HCT116 (cell line): ENCODE measurements at regions not wholly inside any gene's neighbourhood (a gene's known extent, or its start where the extent isn't known, plus 50 kb on each side); places are given as distances from the start of the nearest gene placed in this dataset.

Source experiments
- ATAC-seq: fragments of 200-7000 bp; cut with Tn5 transposase; 2 replicates; pipeline ENCODE4 v1.9.1; 2020; ENCODE audit warnings: mild to moderate bottlenecking, moderate library complexity
- BruUV-seq: library from RNA; stranded (reverse); fragments of 400-500 nt; replicated peaks from 2 replicates; lab custom pipeline; 2021; lab: Mats Ljungman, UMichigan
- CTCF ChIA-PET: fragments of 300-600 bp; sonication (Branson Sonifier 250); formaldehyde crosslinking; loops from one replicate; lab custom pipeline; 2021; ENCODE audit warnings: antibody characterized with exemption; lab: Charles Lee
- POLR2A ChIA-PET: fragments of 300-600, 350-600 bp; sonication (Branson Sonifier 250); formaldehyde crosslinking; loops from one replicate; lab custom pipeline; 2021; ENCODE audit warnings: antibody characterized with exemption; lab: Charles Lee
- RAD21 ChIA-PET, 2 experiments: fragments of 300-600 bp; sonication (Branson Sonifier 250); formaldehyde crosslinking; loops; one replicate each; lab custom pipeline; 2023; ENCODE audit warnings: low total read pairs in 2 of 2; ENCODE audit not compliant: uncharacterized antibody in 2 of 2, unreplicated experiment in 2 of 2, low non-redundant PET in 1 of 2; lab: Charles Lee
- DNase-seq: peaks from one replicate; pipeline ENCODE4 v3.0.0-alpha.2; 2010; ENCODE audit warnings: low read depth, low spot score
- H2AFZ ChIP-seq: fragments of 200-600 bp; shearing (Covaris generic), sonication (generic); 2 replicates; pipeline ENCODE4 v1.6.1; 2017; ENCODE audit warnings: low read depth, mixed run types, mixed read lengths, antibody characterized with exemption, low read length; ENCODE audit not compliant: poor library complexity, severe bottlenecking
- H3K27ac ChIP-seq: 2 replicates; pipeline ENCODE4 v1.5.1; 2012; ENCODE audit warnings: low read depth, low read length
- H3K27me3 ChIP-seq: fragments of 200-600 bp; sonication (generic); 2 replicates; pipeline ENCODE4 v1.6.1; 2016; ENCODE audit warnings: mixed run types, low read length, mixed read lengths; ENCODE audit not compliant: insufficient read depth
- H3K36me3 ChIP-seq, 2 experiments: fragments of 200-500 bp in 1 of 2; fragments of 200-600 bp in 1 of 2; sonication (Bioruptor generic) in 1 of 2; sonication (generic) in 1 of 2; 2 replicates each; pipeline versions ENCODE4 v1.5.1 to v1.6.1; 2014 to 2016; ENCODE audit warnings: low read length in 2 of 2, inconsistent platforms in 1 of 2, mixed read lengths in 1 of 2, mixed run types in 1 of 2; ENCODE audit not compliant: insufficient read depth in 2 of 2, control insufficient read depth in 1 of 2
- H3K4me1 ChIP-seq, 2 experiments: fragments of 200-600 bp in 1 of 2; sonication (generic) in 1 of 2; 2 replicates each; pipeline versions ENCODE4 v1.5.1 to v1.6.1; 2012 to 2017; ENCODE audit warnings: low read length in 2 of 2, inconsistent platforms in 1 of 2, mild to moderate bottlenecking in 1 of 2, mixed read lengths in 1 of 2, mixed run types in 1 of 2, moderate library complexity in 1 of 2; ENCODE audit not compliant: insufficient read depth in 2 of 2, control insufficient read depth in 1 of 2
- H3K4me2 ChIP-seq: fragments of 200-600 bp; sonication (generic); 2 replicates; pipeline ENCODE4 v1.6.1; 2017; ENCODE audit warnings: mixed run types, low read length, mixed read lengths
- H3K4me3 ChIP-seq, 2 experiments: fragments of 200-600 bp in 1 of 2; sonication (generic) in 1 of 2; replicated peaks in 1 of 2; 2 replicates each; pipeline ENCODE4 v1.5.1; 2011 to 2016; ENCODE audit warnings: low read length in 2 of 2, control low read depth in 1 of 2, low read depth in 1 of 2, mild to moderate bottlenecking in 1 of 2, mixed read lengths in 1 of 2, mixed run types in 1 of 2
- H3K79me2 ChIP-seq: fragments of 200-600 bp; sonication (generic); 2 replicates; pipeline ENCODE4 v1.6.1; 2017; ENCODE audit warnings: mild to moderate bottlenecking, mixed run types, low read length, moderate library complexity, mixed read lengths; ENCODE audit not compliant: insufficient read depth
- H3K9ac ChIP-seq: fragments of 200-600 bp; sonication (generic); 2 replicates; pipeline ENCODE4 v1.6.1; 2016; ENCODE audit warnings: low read length, mixed read lengths
- H3K9me2 ChIP-seq: fragments of 200-600 bp; sonication (generic), shearing (Covaris generic); 2 replicates; pipeline ENCODE4 v1.6.1; 2017; ENCODE audit warnings: mixed run types, mild to moderate bottlenecking, moderate library complexity; ENCODE audit not compliant: insufficient read depth
- H3K9me3 ChIP-seq, 2 experiments: fragments of 200-500 bp in 1 of 2; fragments of 200-600 bp in 1 of 2; sonication (Bioruptor generic) in 1 of 2; sonication (generic) in 1 of 2; 2 replicates each; pipeline ENCODE4 v1.6.1; 2014 to 2017; ENCODE audit warnings: low read length in 2 of 2, mixed read lengths in 2 of 2, inconsistent platforms in 1 of 2, low read depth in 1 of 2, mild to moderate bottlenecking in 1 of 2, mixed run types in 1 of 2, moderate library complexity in 1 of 2; ENCODE audit not compliant: control insufficient read depth in 1 of 2, insufficient read depth in 1 of 2
- H4K20me1 ChIP-seq: fragments of 200-600 bp; sonication (generic), shearing (Covaris generic); 2 replicates; pipeline ENCODE4 v1.6.1; 2017; ENCODE audit warnings: mixed run types, mild to moderate bottlenecking, moderate library complexity; ENCODE audit not compliant: insufficient read depth
- CEBPB ChIP-seq: IDR thresholded peaks from 2 replicates; pipeline ENCODE4 v1.6.1; 2012; ENCODE audit warnings: low read depth
- ELF1 ChIP-seq: IDR thresholded peaks from 2 replicates; pipeline ENCODE4 v1.6.1; 2012; ENCODE audit warnings: low read depth, borderline replicate concordance
- EZH2 ChIP-seq: fragments of 200-600 bp; sonication (generic); IDR thresholded peaks from 2 replicates; pipeline ENCODE4 v1.6.1; 2017; ENCODE audit warnings: antibody characterized with exemption, mixed run types
- POLR2AphosphoS5 ChIP-seq: IDR thresholded peaks from 2 replicates; pipeline ENCODE4 v1.6.1; 2011; ENCODE audit warnings: mild to moderate bottlenecking, low read depth, low read length, moderate library complexity
- SP1 ChIP-seq: IDR thresholded peaks from 2 replicates; pipeline ENCODE4 v1.6.1; 2012; ENCODE audit warnings: low read depth
- SRF ChIP-seq: IDR thresholded peaks from 2 replicates; pipeline ENCODE4 v1.6.1; 2012; ENCODE audit warnings: low read depth
- TCF7L2 ChIP-seq: IDR thresholded peaks from 2 replicates; pipeline ENCODE4 v1.7.0; 2011; ENCODE audit warnings: borderline replicate concordance, inconsistent platforms; ENCODE audit not compliant: insufficient read depth, insufficient read length; ENCODE audit errors: extremely low read depth
- ZBTB33 ChIP-seq: IDR thresholded peaks from 2 replicates; pipeline ENCODE4 v1.6.1; 2011; ENCODE audit warnings: mild to moderate bottlenecking, low read length, moderate library complexity; ENCODE audit not compliant: insufficient replicate concordance; ENCODE audit errors: extremely low read depth
- ZFX ChIP-seq: fragments of 450-650 bp; IDR thresholded peaks from 2 replicates; pipeline ENCODE4 v1.6.1; 2017
- intact Hi-C: fragments of 100-400 bp; cut with micrococcal nuclease; formaldehyde crosslinking; loops from 2 replicates; pipeline ENCODE4 v1.10.0; 2022

DNA sequence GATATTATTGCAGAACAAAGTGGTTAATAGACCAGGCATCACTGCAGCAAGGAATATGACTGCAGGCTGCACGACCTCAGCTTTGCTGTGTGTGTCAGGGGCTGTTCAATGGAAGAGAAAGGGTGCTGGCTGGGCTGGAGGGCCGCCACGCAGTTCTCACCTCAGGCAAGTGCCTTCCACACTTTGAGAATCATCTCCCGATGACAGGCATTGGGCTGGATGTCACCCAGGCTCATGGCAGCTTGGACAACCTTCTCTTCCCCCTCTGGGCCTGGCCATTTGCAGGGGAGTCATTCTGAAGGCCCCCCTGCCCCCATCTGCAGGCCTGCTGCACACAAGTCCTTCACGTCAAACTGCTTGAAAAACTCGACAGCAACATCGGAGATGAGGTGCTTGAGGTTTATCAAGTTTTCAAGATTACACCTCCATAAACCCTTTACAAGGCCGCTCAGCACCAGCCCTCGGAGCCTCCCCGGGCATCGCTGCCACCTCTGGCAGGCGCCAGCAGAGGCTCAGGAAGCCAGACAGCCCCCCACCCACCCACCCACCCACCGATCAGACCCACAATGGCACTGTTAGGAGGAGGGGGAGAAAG is 165.9 kb upstream of the GSC start:
- Histone ChIP-seq H3K9me2 (no peaks in the 10 kb centered on the region), H3K9ac (no peak overlapping the region), H4K20me1 (no peaks in the 10 kb centered on the region), H3K27ac (no peak overlapping the region), H3K79me2 (no peaks in the 10 kb centered on the region), H2AFZ (no peak overlapping the region), H3K27me3 (peaks cover 25% of the 10 kb centered on the region), H3K4me3 (no peak overlapping the region), H3K4me1 (no peaks in the 10 kb centered on the region), H3K36me3 (no peaks in the 10 kb centered on the region), H3K4me2 (no peak overlapping the region), H3K9me3 (no peaks in the 10 kb centered on the region)
- no TSS peak for BruUV-seq
- POLR2A ChIA-PET: no interaction called here
- intact Hi-C loops: no loop called here
- no peak for ATAC-seq
- DNase-seq: no peak
- RAD21 ChIA-PET: no interaction called here
- CTCF ChIA-PET: no interaction called here
- TF ChIP-seq EZH2 (no peak), ELF1 (no peak), CEBPB (no peak), ZBTB33 (no peak), SRF (no peak), ZFX (no peak), SP1 (no peak), TCF7L2 (no peak), POLR2AphosphoS5 (no peak)
